NT2/D1 (cell line): ENCODE measurements at regions not wholly inside any gene's neighbourhood (a gene's known extent, or its start where the extent isn't known, plus 50 kb on each side); places are given as distances from the start of the nearest gene placed in this dataset.
"Not testable (repeated sequence)": the region's sequence is repeated elsewhere in the genome, so short reads cannot be mapped to it uniquely, and the experiment has no call there.

Experiments
- DNase-seq: peaks from one replicate; pipeline ENCODE4 v3.0.0-alpha.2; 2011; ENCODE audit warnings: low read depth, low spot score
- H3K27me3 ChIP-seq: 2 replicates; pipeline ENCODE4 v1.6.0; 2011; ENCODE audit warnings: mild to moderate bottlenecking; ENCODE audit not compliant: insufficient read length, insufficient read depth
- H3K36me3 ChIP-seq: 2 replicates; pipeline ENCODE4 v1.6.1; 2011; ENCODE audit warnings: mild to moderate bottlenecking, low read length, mixed read lengths; ENCODE audit not compliant: insufficient read depth, insufficient read length
- H3K4me1 ChIP-seq: 2 replicates; pipeline ENCODE4 v1.5.1; 2011; ENCODE audit not compliant: insufficient read depth, insufficient read length
- H3K4me3 ChIP-seq: 2 replicates; pipeline ENCODE4 v1.5.1; 2011; ENCODE audit warnings: low read depth; ENCODE audit not compliant: insufficient read length
- H3K9ac ChIP-seq: 2 replicates; pipeline ENCODE4 v1.6.0; 2011; ENCODE audit warnings: low read depth; ENCODE audit not compliant: insufficient read length
- H3K9me3 ChIP-seq: 2 replicates; pipeline ENCODE4 v1.5.1; 2011; ENCODE audit warnings: mild to moderate bottlenecking, low read length; ENCODE audit not compliant: insufficient read depth
- SUZ12 ChIP-seq: IDR thresholded peaks from 2 replicates; pipeline ENCODE4 v1.6.1; 2011; ENCODE audit not compliant: insufficient read length, insufficient read depth; ENCODE audit errors: extremely low read depth
- YY1 ChIP-seq: IDR thresholded peaks from 2 replicates; pipeline ENCODE4 v1.6.1; 2011; ENCODE audit not compliant: insufficient read length, insufficient read depth
- ZNF274 ChIP-seq: IDR thresholded peaks from 2 replicates; pipeline ENCODE4 v1.6.1; 2011; ENCODE audit warnings: mild to moderate bottlenecking, low read depth, low read length

GRCh38 chr2:95654897-95655296 lies 63.1 kb downstream of the TRIM43 start:
- not testable (repeated sequence) for H3K36me3 ChIP-seq, H3K9ac ChIP-seq, H3K9me3 ChIP-seq, H3K4me1 ChIP-seq, DNase-seq, H3K27me3 ChIP-seq, H3K4me3 ChIP-seq

DNA sequence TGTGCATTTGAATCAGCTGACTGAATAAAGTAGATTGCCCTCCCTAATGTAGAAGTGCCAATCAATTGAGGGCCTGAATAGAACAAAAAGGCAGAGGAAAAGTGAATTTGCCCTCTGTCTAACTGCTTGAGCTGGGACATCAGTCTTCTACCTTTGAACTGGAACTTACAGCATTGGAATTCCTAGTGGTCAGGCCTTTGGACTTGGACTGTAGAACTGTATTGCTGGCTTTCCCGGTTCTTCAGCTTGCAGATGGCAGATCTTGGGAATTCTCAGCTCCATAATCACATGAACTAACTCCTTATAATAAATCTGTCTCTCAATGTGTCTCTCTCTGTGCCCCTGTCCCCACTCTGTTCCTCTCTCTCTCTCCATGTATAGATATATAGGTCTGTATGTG lies 64.8 kb downstream of the TRIM43 start:
- H3K4me3 ChIP-seq, H3K4me1 ChIP-seq, H3K27me3 ChIP-seq, H3K9ac ChIP-seq, H3K36me3 ChIP-seq, DNase-seq, H3K9me3 ChIP-seq: not testable (repeated sequence)

- H3K36me3 ChIP-seq, H3K27me3 ChIP-seq, H3K4me3 ChIP-seq, H3K9me3 ChIP-seq, H3K9ac ChIP-seq, H3K4me1 ChIP-seq, DNase-seq: not testable (repeated sequence)
Observed at GRCh38 chr2:95657937-95658336, 66.1 kb downstream of the TRIM43 start.

DNA sequence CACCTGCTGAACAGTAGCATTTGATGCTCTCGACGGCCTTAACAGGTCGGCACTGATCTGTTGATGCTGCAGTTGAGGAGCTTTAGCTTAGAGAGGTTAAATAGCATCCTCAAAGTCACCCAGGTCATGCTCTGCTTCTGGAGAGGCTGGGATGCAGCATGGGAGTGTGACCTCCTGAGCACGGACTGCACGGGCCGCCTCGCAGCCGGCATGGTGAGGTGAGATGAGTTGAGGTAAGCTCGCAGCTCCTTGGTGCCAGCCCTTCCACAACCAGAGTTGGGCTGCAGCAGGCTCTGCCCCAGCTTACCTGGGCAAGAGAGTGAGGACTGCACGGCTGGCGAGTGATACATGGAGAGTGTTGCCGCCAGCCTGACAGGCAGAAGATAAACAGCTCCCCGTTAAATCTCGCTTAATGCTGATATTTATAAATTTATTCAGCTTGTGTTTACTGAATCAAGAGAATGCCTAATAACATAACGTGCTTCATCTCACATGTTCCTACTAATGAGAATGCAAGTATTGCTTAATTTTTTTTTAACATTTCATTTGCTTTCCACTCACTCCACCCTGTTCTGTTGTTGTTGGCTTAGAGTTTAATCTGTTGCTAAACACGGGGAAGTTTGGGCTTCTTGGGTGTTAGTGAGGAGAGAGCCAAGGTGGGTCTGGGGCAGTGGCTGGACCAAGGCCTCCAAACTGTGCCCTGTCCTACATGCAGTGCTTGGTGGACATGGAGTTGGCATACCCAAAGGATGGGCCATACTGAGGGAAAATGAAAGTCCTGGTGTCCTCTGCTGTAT lies 69.2 kb downstream of the TRIM43 start:
- not testable (repeated sequence) for H3K9me3 ChIP-seq, H3K9ac ChIP-seq, H3K27me3 ChIP-seq, H3K36me3 ChIP-seq, H3K4me1 ChIP-seq, DNase-seq, H3K4me3 ChIP-seq

DNA sequence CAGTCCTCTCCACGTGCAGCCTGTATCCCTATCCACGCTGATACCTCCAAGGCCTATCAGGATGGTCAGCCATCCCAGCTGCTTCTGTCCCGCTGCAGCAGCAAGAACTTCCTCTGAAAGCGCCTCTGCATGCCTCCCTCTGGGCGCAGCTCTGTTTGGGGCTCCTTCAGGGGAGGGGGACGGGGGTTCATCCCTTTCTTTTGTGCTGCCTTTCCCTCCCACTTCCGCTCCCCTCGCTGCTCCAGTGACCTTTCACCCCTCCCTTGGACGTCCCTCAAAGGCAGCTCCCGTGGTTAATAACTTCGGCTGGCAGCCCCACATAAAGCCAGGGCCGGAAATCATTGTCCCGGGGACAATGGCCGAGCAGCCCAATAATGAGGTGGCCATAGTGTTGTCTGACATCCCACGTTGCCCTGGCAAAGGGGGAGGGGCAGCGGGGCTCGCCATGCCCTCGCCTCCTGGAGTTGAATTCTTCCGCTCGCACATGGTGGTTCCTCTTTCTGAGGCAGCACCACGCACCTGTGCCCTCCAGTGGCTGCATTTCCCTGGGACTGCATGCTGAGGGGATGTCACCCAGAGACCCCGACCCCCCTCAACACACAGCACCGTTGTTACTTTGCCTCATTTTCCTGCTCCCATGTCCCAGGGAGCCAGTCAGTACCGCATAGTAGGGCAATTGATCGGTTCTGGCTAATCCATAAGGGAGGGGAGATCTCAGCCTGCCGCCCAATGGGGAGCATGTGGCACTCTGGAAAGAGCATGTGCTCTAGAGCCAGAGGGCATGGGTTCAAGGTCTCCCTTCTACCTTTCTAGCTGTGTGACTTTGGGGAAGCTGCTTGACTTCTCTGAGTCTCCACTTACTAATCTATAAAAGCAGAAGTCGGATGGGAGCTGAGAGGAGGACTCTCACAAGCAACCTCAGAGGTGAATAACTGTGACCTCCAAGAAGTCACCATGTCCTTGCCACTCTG lies 72.0 kb downstream of the TRIM43 start:
- not testable (repeated sequence) for H3K4me1 ChIP-seq, H3K9me3 ChIP-seq, H3K4me3 ChIP-seq, H3K27me3 ChIP-seq, DNase-seq, H3K36me3 ChIP-seq, H3K9ac ChIP-seq

DNA sequence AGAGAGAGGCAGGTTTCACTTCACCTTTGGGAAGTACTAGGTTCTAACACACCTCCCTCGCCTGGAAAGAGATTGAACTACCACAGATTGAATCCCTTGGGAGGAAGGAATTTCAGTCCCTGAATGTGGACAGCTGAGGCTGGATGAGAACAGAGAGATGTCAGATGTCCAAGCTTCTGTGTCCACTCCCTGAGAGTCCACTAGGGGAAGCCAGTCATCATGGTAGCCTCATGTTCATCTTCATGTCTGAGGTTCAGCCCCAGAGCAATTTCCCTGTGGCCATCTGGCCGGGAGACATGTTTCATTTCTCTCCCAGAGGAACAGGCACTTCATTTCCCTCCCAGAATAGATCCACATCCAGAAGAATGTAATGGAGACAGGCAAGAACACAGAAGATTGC lies 74.8 kb downstream of the TRIM43 start:
- H3K4me1 ChIP-seq, DNase-seq, H3K27me3 ChIP-seq, H3K36me3 ChIP-seq, H3K9me3 ChIP-seq, H3K9ac ChIP-seq, H3K4me3 ChIP-seq: not testable (repeated sequence)

DNA sequence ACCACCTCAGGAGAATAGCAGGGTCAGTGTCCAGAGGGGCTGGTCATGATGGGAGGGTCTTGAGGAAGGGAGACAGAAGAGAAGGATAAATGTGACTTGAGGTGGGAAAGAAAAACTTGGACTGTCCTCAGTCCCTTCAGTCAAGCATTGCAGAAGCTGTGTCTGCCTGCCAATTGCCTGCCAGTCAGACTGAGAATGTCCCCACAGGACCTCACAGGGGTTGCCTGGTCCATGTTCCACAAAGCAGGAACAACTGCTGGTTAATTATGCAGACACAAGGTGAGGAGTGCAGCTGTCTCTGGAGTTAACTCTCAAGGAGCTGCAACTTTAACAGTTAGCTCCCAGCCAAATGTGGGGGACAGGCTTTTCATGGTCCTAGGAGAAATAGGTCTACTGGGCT lies 75.7 kb downstream of the TRIM43 start:
- Histone ChIP-seq H3K4me1 (peaks cover 1% of the 10 kb centered on the region), H3K36me3 (no peaks in the 10 kb centered on the region), H3K27me3 (no peaks in the 10 kb centered on the region), H3K9me3 (no peaks in the 10 kb centered on the region), H3K4me3 (no peak overlapping the region), H3K9ac (no peak overlapping the region)
- DNase-seq, result no peak
- TF ChIP-seq YY1 (no peak), ZNF274 (no peak), SUZ12 (no peak)

- not testable (repeated sequence) for H3K9ac ChIP-seq, H3K4me1 ChIP-seq, H3K4me3 ChIP-seq, H3K27me3 ChIP-seq, H3K9me3 ChIP-seq, DNase-seq, H3K36me3 ChIP-seq
Observed at GRCh38 chr2:95668934-95669333, 77.1 kb downstream of the TRIM43 start.
